Fibroblast of mammary gland (primary cell): ENCODE measurements at regions not wholly inside any gene's neighbourhood (a gene's known extent, or its start where the extent isn't known, plus 50 kb on each side); places are given as distances from the start of the nearest gene placed in this dataset.

ENCODE experiments used
- DNase-seq: peaks from one replicate; pipeline ENCODE4 v3.0.0-alpha.2; 2010; ENCODE audit warnings: low read depth
- H3K4me3 ChIP-seq: 2 replicates; pipeline ENCODE4 v1.5.1; 2011; ENCODE audit warnings: low read depth, mild to moderate bottlenecking, low read length, moderate library complexity; ENCODE audit not compliant: control insufficient read depth
- TF ChIP-seq, protein P1 (sequence below): conservative IDR thresholded peaks from 2 replicates; pipeline ENCODE4 v1.5.1; 2011; ENCODE audit warnings: low read depth, low read length, inconsistent platforms; ENCODE audit not compliant: control insufficient read depth, insufficient read depth

DNA sequence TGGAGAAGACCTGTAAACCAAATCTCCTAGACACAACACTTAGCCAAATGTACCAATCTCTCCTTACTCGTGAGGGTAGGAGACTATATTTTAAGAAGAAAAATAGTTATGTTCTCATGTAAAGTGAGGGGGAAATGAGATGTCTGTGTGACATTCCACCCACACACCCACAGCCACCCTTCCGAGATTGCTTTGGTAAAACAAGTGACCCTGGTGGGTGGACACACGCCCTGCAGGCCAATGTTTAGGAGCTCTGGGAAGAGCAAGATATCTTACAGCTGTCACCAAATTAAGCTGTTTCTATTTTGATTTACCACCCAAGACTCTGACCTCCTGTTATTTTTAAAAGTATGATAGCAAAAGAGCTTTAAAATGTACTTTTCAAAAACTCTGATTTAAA lies 147.2 kb upstream of the PFKP start:
- TF ChIP-seq, protein P1, sequence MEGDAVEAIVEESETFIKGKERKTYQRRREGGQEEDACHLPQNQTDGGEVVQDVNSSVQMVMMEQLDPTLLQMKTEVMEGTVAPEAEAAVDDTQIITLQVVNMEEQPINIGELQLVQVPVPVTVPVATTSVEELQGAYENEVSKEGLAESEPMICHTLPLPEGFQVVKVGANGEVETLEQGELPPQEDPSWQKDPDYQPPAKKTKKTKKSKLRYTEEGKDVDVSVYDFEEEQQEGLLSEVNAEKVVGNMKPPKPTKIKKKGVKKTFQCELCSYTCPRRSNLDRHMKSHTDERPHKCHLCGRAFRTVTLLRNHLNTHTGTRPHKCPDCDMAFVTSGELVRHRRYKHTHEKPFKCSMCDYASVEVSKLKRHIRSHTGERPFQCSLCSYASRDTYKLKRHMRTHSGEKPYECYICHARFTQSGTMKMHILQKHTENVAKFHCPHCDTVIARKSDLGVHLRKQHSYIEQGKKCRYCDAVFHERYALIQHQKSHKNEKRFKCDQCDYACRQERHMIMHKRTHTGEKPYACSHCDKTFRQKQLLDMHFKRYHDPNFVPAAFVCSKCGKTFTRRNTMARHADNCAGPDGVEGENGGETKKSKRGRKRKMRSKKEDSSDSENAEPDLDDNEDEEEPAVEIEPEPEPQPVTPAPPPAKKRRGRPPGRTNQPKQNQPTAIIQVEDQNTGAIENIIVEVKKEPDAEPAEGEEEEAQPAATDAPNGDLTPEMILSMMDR: no peak
- DNase-seq: no peak
- no peak overlapping the region for H3K4me3 ChIP-seq

DNA sequence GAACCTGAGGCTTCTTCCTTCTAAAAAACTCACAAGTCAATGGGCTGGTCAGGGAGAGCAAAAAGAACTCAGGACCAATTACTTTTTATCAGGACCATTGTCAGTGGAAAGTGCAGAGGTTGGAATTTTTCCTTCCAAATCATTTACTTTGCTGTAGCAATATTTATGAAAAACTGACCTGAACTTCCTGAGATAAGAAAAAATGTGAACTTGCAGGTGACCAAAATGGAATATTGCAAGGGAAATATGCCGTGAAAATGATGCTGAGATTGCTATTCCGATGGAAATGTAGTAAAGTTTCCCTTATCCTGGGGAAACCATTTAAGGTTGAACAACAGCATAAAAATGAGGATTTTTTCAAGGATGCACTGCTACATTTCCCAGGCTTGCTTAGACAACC lies 148.3 kb upstream of the PFKP start:
- no peak overlapping the region for H3K4me3 ChIP-seq
- TF ChIP-seq, protein P1: no peak
- no peak for DNase-seq

DNA sequence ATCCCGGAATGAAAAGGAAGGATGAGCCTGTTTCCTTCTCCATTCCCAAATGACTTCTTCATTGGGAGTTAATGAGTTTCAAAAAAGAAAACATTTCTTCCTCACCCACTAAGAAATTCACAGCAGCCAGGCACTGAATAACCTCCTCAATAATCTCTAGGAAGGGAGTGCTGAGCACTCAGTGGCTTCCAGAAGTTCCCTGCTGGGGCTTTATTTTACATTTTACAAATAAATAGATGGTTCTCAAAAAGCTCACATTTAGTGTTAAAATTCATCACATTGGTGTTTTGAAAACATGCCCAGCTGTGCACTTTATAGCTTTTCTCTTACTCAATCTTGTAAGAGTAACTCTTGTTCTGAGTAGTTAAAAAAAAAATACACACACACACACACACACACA lies 148.9 kb upstream of the PFKP start:
- TF ChIP-seq, protein P1: no peak
- DNase-seq: no peak
- no peak overlapping the region for H3K4me3 ChIP-seq

- H3K4me3 ChIP-seq: no peak overlapping the region
- TF ChIP-seq, protein P1: no peak
Measured at GRCh38 chr10:2917926-2918325, 149.4 kb upstream of the PFKP start.

DNA sequence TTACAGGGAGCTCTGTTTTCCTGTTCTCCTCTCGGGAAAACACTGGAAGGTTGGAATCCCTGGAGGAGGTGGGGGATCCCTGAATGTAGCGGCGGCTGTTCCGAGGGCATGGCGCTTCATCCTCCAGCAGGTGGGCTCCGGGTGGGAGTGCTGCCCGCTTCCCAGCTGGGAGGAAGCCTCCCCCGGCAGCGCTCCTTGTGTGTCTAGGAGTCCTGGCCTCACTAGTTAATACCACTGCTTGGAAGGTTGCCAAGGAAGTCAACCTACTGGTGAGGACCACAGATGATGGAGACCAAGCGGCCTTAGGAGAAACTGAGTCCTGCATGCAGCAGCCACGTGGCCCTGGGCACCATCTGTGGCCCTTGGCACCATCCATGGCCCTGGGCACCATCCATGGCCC lies 151.9 kb upstream of the PFKP start:
- DNase-seq: no peak
- no peak overlapping the region for H3K4me3 ChIP-seq
- TF ChIP-seq, protein P1: no peak

More at GRCh38 chr10:2917926-2918325, 149.4 kb upstream of the PFKP start:
- DNase-seq: no peak

GRCh38 chr10:2914741-2915140 lies 152.6 kb upstream of the PFKP start:
- TF ChIP-seq, protein P1: no peak
- H3K4me3 ChIP-seq: no peak overlapping the region
- no peak for DNase-seq

DNA sequence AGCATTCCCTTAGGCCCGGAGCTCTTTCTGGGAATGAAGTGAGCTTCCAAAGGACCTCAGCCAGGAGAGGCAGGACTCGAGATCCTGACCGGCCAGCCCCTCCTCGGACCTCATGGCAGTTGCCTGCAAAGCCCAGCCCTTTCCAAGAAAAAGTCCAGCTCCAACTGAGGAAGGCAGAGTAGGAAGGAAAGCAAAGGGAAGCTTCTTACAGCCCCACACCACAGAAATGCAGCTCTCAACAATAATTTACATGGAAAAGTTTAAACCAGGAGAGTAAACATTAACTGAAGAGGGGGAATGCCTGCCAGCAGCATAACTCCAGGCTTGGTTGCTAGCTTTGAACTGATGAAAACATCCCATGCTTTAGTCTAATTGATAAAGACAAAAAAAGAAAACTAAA lies 153.9 kb upstream of the PFKP start:
- TF ChIP-seq, protein P1: no peak
- no peak overlapping the region for H3K4me3 ChIP-seq
- no peak for DNase-seq
